ENCODE measurements at regions not wholly inside any gene's neighbourhood (a gene's known extent, or its start where the extent isn't known, plus 50 kb on each side); places are given as distances from the start of the nearest gene placed in this dataset.
A peak's percentile ranks its signal among the peaks of the same experiment; 100 is the strongest.

GRCh38 chr1:221327954-221328353 is 413.9 kb downstream of the DUSP10 start:
- H3K4me3 ChIP-seq (ENCODE audit: low read length), result no peak overlapping the region
- no peak for TF ChIP-seq CTCF (conservative IDR thresholded peaks at IDR 0.05; ENCODE audit: low read depth, low read length)
- peak; percentile 59 for DNase-seq (ENCODE audit: low read depth)

- no peak for DNase-seq (ENCODE audit: low read depth)
- no peak for TF ChIP-seq CTCF (conservative IDR thresholded peaks at IDR 0.05; ENCODE audit: low read depth, low read length)
- no peak overlapping the region for H3K4me3 ChIP-seq (ENCODE audit: low read length)
Measured at GRCh38 chr1:221328371-221328770, 413.5 kb downstream of the DUSP10 start.

- DNase-seq (ENCODE audit: low read depth), result no peak
Measured at GRCh38 chr1:221331273-221332183, 410.4 kb downstream of the DUSP10 start.

GRCh38 chr1:221334062-221334461 is 407.8 kb downstream of the DUSP10 start:
- TF ChIP-seq CTCF (conservative IDR thresholded peaks at IDR 0.05; ENCODE audit: low read depth, low read length), result no peak
- no peak for DNase-seq (ENCODE audit: low read depth)
- H3K4me3 ChIP-seq (ENCODE audit: low read length), result no peak overlapping the region

More at GRCh38 chr1:221331273-221332183, 410.4 kb downstream of the DUSP10 start:
- H3K4me3 ChIP-seq (ENCODE audit: low read length), result no peak overlapping the region
- no peak for TF ChIP-seq CTCF (conservative IDR thresholded peaks at IDR 0.05; ENCODE audit: low read depth, low read length)

GRCh38 chr1:221335161-221336101 is 406.5 kb downstream of the DUSP10 start:
- no peak for TF ChIP-seq CTCF (conservative IDR thresholded peaks at IDR 0.05; ENCODE audit: low read depth, low read length)
- DNase-seq (ENCODE audit: low read depth), result no peak
- H3K4me3 ChIP-seq (ENCODE audit: low read length), result no peak overlapping the region

GRCh38 chr1:221336126-221336525 is 405.8 kb downstream of the DUSP10 start:
- DNase-seq (ENCODE audit: low read depth), result no peak
- no peak for TF ChIP-seq CTCF (conservative IDR thresholded peaks at IDR 0.05; ENCODE audit: low read depth, low read length)
- H3K4me3 ChIP-seq (ENCODE audit: low read length), result no peak overlapping the region

Measured in retinal pigment epithelial cell (primary cell).